GM21737 (cell line): ENCODE measurements at regions not wholly inside any gene's neighbourhood (a gene's known extent, or its start where the extent isn't known, plus 50 kb on each side); places are given as distances from the start of the nearest gene placed in this dataset.
"Not testable (repeated sequence)": the region's sequence is repeated elsewhere in the genome, so short reads cannot be mapped to it uniquely, and the experiment has no call there.

Experiments
- ATAC-seq: cut with Tn5 transposase; IDR thresholded peaks from one replicate; pipeline ENCODE4 v1.9.1; 2021; ENCODE audit warnings: mild to moderate bottlenecking, moderate library complexity; ENCODE audit not compliant: unreplicated experiment

DNA sequence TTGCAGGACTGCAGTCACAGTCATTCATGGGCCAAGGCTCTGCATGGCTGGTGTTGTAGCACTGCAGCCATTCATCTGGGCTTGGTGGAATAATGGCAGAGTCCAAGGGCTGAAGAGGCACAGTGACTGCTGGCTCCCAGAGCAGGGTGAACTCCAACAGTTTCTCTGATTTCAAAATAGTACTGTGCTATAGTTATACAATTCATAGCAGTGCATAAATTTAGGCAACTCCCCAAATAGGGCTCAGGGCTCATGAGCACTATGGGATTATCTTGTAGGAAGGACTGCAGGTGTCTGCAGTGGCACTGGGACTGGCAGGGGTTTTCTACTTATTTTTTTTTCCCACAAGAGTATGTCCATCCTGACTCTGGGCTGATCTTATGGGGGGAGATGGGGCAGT, 642.5 kb upstream of the SGCD start:
- no peak for ATAC-seq

DNA sequence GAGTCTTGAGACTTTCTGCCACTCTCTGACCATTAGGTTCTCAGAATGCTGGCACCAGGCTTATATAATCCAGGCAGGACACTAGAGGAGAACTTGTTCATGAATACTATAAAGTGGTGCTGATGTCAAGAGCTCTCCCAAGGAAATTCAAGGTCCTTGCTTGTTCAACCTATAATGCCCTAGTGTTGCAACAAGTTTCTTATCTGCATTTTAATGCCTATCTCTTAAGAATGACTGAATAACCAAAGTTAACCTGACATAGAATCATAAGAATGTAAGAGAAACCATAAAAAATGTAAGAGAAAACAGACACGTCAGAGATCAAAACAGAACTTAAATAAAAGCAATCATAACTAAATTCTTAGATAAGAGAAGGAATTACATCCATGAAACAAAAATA, 640.8 kb upstream of the SGCD start:
- no peak for ATAC-seq

DNA sequence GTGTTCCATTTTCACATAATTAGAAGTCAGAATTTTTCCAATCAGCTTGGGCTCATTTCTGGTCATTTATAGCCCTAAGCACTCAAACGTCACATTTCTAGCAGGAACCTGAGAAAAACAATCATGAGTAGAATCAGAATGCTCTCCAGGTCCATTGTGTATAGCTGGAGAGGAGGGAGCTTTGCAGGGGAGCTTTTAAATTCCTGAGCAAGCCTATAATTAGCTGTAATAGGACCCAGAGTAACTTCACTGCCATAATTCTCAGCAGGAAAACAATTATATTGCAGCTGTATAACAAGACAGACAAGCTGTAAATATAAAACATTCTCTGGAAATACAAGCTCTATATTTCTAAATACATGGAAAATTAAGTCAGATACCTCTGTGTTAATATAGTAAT, 637.6 kb upstream of the SGCD start:
- no peak for ATAC-seq

DNA sequence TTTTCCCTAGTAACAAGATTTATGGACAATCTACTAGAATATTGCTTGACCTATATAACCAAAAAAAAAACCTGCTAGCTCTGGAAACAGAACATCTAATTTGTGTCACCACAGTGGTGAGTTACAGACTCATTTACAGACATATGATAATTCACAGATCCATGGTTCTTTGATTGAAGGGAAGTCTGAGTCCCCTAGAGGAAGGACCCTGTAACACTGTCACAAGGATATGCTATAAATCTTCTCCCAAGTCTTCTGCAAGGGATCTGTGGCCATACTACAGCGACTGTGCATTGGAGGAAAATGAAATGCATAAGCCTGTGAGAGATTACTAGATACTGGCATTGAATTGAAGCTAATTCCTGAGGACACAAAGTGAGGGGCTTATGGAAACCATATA, 630.6 kb upstream of the SGCD start:
- ATAC-seq: no peak

DNA sequence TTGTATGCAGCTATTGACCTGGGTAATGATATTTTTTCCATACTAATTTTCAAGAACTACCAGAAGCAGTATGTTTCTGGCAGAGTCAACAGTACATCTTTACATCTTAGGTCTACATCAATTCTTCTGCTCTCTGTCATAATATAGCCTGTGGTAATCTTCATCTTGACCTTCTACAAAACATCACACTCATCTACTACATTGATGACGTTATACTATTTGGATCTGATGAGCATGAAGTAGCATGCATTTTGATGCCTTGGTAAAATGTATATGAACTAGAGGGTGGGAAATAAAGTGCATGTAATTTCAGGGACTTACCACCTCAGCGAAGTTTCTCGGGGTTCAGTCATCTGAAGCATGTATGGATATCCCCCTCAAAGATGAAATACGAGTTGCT, 629.7 kb upstream of the SGCD start:
- no peak for ATAC-seq

DNA sequence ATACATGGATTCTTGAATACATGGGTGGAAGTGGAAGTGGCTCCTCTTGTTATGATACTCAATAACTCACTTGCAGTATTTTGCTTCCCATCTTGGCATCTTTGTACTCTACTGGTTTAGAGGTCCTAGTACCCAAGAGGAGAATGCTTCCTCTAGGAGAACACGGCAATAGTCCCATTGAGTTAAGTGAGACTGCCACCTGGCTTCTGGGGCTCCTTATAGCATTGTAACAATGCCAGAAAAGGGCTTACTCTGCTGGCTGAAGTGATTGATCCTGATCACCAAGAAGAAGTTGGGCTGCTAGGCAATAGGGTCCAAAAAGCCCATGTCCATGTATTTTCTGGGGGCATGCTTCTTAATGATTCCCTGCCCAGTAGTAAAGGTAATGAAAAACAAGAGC, 627.6 kb upstream of the SGCD start:
- no peak for ATAC-seq

DNA sequence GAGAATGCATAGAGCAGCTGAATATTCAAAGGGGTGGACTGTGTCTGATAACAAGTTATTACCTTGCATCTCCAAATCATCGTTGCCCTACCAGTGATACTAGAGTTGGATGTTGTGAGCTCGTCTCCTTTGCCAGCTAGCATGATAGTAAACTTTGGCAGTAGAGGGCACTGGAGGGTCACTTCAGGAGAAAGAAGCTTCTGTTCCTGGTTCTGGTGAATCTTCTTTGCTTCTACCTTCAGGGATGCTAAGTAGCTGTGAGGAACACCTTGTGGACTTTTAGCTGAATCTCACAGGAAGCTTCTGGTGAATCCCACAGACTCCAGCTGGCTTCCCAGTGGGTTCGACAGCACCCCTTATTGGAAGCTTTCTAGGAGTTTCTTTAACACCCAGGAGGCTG, 626.6 kb upstream of the SGCD start:
- ATAC-seq: no peak

DNA sequence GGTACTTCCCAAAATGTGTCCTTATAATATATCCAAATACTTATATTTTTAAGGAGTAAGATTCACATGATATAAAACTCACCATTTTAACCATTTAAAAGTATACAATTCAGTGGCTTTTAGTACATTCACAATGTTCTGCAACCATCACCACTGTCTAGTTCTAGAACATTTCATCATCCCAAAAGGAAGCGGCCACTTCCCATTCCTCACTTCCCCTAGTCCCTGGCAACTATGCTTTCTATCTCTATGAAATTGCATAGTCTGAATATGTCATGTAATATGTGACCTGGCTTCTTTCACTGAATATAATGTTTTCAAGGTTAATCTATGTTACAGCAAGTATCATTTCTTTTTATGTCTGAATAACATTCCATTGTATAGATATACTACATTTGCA, 615.1 kb upstream of the SGCD start:
- no peak for ATAC-seq

DNA sequence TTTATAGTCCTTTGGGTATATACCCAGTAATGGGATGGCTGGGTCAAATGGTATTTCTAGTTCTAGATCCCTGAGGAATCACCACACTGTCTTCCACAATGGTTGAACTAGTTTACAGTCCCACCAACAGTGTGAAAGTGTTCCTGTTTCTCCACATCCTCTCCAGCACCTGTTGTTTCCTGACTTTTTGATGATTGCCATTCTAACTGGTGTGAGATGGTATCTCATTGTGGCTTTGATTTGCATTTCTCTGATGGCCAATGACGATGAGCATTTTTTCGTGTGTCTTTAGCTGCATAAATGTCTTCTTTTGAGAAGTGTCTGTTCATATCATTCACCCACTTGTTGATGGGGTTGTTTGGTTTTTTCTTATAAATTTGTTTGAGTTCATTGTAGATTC, 612.5 kb upstream of the SGCD start:
- ATAC-seq: not testable (repeated sequence)

DNA sequence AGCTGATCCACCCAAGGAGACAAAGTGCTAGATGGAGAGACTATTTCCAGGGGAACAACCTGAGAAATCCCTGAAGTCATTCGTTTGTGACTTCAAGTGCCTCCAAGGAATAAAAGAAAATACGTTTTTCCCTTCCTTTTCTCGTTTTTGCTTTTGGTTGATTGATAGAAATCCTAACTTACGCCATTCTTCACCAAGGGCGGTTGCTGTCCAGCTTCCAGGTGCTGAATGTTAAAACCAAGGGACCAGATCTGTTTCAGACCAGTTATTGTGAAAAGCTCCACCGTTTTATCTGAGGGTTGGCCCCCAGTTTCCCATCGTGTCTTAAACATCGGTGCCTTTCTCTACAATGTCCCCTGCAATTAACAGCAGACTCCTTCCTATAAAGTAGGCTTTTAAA, 600.7 kb upstream of the SGCD start:
- no peak for ATAC-seq

DNA sequence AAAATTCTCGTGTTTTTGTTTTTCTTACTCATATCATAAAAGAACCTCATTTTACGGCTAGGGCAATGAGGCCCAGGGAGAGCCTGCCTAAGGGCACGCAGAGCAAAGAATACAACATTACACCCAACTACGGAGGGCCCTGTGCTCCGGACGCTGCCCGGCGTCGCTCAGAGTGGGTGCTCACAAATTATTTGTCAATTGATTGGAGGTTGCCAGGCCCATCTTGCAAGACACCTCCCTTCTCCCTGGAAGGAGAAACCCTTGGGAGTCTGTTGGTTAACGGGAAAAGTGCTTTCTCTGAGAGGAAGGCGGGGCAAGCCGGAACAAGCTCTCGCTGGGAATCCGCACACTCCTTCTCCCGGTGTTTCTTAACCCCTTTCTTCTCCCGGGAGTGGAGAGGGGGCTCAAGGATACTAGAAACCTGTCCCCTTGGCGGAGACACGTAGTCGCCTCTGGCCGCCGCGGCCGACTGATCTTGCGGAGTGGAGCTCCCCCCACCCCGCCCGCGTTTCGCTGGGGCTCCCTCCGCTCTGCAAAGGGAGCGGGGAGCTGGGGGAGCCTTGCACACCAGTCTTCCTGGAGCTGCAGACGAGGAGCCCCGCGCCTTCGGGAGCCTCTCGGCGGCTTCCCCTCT, 599.3 kb upstream of the SGCD start:
- no peak for ATAC-seq

DNA sequence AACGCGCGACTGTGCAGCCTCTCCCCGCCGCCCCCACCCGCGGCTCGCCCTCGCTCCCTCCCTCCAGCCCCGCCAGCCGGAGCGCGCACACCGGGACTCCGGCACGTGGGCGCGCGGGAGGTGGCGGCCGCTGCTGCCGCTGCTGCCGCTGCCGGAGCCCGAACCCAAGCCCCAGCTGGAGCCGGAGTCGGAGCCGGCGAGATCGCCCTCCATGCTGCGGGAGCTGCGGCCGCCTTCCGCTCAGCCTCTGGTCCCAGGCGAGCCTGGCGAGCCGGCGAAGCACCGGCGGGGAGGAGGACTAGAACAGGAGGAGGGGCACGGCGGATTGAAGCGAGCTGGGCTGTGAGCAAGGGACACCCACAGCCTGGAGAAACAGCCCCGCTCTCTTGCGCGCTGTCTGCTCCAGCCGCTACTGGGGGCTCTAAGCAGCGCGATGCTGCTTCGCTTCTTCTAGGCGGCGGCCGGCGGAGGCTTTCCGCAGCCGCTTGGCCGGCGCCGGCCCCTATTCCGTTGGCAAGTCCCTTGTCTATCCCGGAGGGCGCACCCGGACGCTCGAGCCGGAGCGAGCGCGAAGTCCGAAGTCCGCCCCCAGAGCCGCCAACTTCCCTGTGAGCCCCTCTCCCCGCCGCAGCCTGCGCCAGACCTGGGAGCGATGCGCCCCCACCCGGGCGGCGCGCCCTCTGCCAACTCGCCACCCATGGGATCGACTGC, 598.7 kb upstream of the SGCD start:
- no peak for ATAC-seq

DNA sequence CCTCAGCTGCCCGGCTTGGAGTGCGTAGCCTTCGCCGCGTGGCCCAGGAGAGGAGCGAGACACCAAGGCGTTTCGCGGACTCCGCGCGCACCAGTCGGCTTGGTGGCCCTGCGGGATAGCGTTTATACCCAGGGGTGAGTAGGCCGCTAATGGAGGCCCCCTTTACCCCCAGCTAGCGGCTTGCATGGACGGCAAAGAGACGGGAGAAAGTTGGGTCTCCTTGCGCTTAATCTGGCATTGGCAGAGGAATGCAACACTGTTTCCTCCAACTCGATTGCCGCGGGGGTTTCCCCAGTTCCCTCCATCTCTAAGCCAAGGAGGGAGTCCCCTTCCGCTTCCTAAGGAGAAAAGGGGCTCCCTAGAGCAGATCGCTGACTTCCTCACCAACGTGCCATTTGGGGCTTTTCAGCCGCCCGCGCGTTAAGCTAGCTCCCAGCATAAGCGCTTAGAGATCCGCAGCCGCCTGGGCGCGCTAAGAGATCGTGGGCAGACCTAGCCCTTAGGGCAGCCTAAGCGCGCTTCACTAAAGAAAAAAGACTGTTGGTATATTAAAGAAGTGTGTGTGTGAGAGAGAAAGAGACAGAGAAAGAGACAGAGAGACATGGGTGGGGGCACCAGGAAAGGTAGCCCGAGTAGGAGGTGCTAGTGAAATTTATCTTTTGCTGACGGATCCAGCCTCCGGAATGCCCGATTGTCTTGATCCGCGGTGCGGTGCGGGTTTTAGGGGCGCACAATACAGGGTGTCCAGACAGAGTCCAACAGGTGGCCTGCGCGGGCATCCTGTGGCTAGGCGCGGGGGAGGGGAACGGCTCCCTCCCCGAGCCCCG, 597.9 kb upstream of the SGCD start:
- no peak for ATAC-seq

DNA sequence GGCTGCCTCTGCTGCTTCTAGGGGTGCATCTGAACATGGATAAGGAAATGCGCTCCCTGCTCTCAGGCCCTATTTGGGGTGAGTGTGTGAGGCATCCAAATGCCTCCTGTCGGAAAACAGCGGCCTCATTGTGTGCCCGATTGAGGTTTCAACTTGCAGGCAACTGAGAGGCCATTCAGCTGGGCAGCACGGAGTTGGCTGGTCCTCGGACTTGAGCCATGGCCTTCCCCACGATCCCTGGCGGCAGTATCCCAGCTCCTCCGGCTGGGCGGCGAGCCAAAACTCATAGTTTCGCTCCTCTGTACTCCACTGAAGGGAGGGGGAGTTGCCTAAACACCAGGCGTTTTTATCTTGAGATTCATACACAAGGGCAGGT, 597.3 kb upstream of the SGCD start:
- ATAC-seq: no peak

DNA sequence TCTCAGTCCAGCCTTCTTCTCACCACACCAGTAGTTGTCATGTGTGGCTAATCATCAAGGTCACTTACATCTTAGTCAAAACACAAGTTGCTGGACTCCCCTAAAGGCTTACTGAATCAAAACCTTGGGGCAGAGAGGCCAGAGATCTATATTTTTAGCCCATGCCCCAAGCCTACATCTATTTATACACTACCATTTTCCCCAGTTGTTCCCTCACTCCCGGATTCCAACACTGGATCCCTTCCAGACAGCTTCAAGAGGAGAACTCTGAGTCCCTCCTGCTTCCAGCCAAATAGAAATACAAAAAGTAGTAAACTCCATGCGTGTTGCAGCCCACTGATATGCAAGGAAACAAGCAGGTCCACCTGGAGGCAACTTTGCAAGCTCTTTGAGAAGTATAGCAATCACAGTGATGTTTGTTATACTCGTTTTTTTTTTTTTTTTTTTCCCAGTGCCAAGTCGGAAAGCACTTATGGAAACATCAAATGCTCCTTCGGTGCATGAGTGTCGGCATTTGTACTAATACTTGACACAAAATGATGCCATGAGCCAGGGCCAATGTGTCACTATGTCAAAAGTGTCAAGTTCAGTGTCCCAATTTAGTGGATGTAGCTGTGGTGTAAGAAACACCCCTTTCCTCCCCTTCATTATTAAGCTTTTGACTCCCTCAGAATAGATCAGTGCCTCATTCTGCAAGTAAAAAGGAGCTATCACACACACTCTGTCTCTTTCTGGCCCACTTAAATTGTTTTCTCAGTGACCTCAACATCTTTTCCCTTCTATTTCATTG, 594.2 kb upstream of the SGCD start:
- no peak for ATAC-seq

DNA sequence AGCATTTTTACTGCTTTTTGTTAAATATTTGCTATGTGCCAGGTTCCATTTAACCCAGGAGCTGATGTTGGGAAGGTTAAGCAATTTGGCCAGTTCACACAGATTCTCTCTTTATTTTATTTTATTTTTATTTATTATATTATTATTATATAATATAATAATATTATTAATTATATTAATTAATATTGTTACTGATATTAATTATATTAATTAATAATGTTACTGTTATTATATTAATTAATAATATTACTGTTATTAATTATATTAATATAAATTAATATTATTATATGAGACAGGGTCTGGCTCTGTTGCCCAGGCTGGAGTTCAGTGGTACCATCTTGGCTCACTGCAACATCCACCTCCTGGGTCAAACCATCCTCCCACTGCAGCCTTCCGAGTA, 593.0 kb upstream of the SGCD start:
- no peak for ATAC-seq

DNA sequence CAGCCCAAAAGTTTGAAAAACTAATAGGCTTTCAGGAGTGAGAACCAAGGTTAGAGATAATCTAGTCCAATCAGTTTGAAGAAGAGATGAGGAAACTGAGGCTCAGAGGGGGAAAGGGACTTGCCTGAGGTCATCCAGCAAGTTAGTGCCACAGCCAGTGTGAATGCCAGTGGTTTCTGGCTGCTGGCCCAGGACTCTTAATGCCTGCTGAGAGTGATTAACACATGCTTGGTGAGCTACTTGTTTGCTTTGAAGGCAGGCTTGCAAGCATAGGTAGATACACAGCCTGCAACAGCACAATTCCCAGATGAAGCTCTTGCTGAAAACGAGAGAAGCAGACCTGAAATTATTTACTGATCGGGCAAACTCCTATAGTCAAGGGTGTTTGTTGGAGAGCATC, 591.6 kb upstream of the SGCD start:
- no peak for ATAC-seq

DNA sequence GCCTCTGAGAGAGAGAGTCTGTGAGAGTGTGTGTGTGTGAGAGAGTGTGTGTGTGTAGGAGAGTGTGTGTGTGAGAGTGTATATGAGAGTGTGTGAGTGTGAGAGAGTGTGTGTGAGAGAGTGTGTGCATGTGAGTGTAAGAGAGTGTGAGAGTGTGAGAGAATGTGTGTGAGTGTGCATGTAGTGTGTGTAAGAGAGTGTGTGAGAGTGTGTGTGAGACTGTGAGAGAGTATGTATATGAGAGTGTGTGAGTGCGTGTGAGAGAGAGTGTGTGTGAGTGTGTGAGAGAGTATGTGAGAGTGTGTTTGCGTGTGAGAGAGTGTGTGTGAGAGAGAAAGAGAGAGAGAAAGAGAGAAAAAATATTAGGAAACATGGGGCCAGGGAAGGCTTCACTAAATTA, 588.3 kb upstream of the SGCD start:
- no peak for ATAC-seq

DNA sequence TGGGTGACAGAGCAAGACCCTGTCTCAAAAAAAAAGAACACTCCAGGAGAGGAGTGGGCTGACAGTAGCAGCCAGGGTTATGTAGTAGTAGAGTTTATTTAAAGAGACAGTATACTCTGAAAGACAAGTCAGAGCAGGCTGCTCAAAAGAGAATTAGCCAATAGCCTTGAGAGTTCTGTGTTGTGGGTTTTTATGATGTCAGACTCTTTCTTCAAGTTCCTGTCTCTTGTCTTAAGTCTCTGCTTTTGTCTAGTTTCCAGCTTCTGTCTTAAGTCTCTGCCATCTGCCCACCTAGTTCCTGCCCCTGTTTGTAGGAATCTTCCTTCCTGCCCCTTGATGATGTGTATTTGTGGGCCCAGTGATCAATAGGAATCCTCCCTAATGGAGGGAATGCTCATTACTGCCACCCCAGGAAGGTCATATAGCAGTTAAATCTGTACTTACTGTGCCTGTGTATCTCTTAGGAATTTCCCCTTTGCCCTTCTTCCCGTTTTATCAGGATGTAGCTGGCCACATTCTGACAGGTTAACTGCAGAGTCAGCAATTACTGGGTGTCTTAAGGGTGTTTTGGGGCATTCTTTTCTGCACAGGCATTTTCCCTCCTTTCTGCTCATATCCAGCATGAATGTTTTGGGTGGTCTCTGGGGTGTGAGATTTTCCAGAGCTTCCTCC, 580.5 kb upstream of the SGCD start:
- ATAC-seq: no peak

DNA sequence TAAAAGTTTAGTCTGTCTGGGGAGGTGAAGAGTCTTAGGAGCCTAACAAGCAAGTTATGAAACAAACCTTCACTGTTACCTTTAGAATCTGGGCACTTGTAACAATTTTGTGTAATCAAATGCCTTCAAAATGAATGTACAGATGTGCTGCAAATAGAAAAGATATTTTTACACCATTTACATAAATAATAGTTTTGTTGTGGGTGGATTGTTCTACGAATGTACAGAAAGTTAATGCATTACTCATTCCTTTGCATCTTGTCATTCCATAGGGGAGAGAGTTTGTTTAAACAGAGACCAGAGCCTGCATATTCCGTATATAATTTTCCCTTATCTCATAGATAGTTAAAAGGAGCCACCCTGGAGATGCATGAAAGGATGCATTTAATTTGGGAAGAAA, 576.9 kb upstream of the SGCD start:
- ATAC-seq: no peak

DNA sequence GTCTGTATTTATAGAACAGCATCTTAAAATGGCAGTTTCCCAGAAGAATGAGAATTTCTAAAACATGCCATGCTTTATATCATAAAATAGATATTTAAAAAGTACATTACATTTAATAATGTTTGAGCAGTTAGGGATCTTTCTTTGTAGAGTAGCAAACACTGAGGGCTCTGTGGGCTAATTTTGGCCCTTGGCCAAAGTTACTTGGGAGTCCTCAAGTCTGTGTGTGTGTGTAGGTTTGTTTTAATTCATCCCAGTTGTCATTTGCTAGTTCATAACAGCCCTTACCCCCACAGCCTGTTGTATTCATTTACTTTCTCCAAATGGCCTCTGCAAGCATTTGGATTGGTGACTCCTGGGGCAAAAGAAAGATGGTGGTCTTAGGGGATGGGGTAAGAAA, 576.4 kb upstream of the SGCD start:
- no peak for ATAC-seq
